H7 (cell line): ENCODE measurements at regions not wholly inside any gene's neighbourhood (a gene's known extent, or its start where the extent isn't known, plus 50 kb on each side); places are given as distances from the start of the nearest gene placed in this dataset.
"Not testable (repeated sequence)": the region's sequence is repeated elsewhere in the genome, so short reads cannot be mapped to it uniquely, and the experiment has no call there.

Experiments
- DNase-seq: peaks from one replicate; pipeline ENCODE4 v3.0.0; 2012
- H3K27me3 ChIP-seq: 2 replicates; pipeline ENCODE4 v1.6.0; 2011; ENCODE audit warnings: mild to moderate bottlenecking, low read length; ENCODE audit not compliant: control insufficient read depth, insufficient read depth
- H3K36me3 ChIP-seq: replicated peaks from 2 replicates; pipeline ENCODE4 v1.5.1; 2011; ENCODE audit warnings: low read length; ENCODE audit not compliant: control insufficient read depth, insufficient read depth
- H3K4me3 ChIP-seq: 2 replicates; pipeline ENCODE4 v1.5.1; 2011; ENCODE audit warnings: low read depth, mild to moderate bottlenecking, control low read depth, low read length, moderate library complexity; ENCODE audit not compliant: insufficient read depth

DNA sequence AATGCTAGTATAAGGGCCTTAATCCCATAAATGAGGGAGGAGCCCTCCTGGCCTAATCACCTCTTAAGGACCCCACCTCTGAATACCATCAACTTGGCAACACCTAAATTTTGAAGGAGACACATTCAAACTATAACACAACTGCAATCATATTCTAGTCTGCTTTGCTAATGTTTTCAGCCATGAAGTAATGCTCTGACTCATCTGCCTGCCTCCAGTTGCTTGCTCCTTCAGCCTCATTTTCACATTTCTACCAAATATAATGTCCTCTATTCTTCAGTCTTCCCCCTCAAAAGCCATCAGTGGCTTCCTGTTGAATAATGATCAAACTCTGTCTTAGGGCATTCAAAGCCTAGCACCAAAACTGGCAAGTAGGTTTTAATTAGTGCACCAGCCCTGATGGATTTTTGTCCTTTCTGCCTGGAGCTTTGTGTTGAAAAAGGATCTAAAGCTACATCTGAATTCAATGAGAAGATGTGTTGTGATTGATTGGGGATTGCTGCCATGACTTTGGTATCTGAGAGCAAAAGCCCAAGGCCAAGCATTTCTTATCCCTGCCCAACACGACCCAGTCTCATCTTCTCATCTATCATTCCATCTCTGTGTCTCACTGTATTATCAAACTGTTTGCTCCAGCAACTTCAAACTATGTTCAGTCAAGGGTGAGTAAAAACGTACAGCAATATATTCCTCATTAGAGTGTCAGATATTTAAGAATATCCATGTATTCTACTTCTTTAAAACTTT is 140.8 kb upstream of the ELAC2 start:
- H3K4me3 ChIP-seq: no peak overlapping the region
- no peaks in the 10 kb centered on the region for H3K27me3 ChIP-seq
- H3K36me3 ChIP-seq: no peaks in the 10 kb centered on the region
- DNase-seq: no peak

DNA sequence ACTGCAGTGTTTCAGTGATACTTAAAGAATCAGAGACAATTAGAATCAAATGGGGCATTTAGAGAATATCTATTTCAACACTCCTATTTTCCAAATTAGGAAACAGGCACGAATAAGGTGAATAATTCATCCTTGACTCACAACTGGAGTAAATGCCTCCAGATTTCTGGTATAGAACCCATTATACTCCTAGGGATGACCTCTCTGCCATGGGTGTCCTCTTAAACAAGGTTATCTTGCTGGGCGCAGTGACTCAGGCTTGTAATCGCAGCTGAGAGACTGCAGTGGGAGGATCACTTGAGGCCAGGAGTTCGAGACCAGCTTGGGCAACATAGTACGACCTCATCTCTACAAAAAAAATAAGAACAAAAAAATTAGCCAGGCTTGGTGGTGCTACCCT is 139.8 kb upstream of the ELAC2 start:
- Histone ChIP-seq H3K4me3 (no peak overlapping the region), H3K27me3 (no peaks in the 10 kb centered on the region), H3K36me3 (no peaks in the 10 kb centered on the region)
- DNase-seq: no peak

DNA sequence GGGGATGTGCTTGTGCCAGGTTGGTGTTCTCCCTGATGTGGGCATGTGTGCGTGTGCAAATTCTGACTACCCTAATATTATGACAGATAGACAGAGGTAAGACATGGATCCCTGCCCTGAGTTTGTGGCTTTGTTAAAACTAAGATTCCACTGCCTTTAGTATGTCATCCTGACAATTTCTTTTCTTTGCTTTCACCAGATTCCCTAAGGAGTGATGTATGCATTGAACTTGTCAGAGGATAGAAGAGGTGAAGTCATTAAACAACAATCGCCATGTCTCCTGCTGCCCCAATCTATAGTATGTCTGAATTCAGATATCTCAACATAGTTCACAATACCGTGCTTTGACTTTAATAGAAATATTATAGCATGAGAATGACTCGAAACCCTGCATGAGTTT is 137.1 kb upstream of the ELAC2 start:
- no peaks in the 10 kb centered on the region for H3K27me3 ChIP-seq
- H3K4me3 ChIP-seq: no peak overlapping the region
- DNase-seq: no peak
- H3K36me3 ChIP-seq: no peaks in the 10 kb centered on the region

DNA sequence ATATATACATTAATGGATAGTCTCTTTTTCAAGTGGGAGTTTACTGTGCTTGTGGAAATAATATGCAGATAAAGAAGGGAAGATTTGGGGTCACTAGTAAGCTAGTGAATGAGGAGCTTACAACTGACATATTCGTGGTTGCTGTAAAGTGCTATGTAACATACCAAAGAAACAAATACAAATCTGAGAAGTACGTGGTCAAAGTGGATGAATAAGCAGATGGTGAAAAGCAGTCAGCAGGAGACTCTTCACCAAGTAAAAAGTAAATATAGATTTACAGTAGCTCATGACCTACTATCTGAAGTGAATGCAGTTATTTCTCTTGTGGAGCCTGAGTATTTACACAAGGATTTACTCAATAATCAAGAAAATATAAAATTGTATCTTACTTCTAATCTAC is 136.6 kb upstream of the ELAC2 start:
- Histone ChIP-seq H3K36me3 (no peaks in the 10 kb centered on the region), H3K27me3 (no peaks in the 10 kb centered on the region), H3K4me3 (no peak overlapping the region)
- no peak for DNase-seq

DNA sequence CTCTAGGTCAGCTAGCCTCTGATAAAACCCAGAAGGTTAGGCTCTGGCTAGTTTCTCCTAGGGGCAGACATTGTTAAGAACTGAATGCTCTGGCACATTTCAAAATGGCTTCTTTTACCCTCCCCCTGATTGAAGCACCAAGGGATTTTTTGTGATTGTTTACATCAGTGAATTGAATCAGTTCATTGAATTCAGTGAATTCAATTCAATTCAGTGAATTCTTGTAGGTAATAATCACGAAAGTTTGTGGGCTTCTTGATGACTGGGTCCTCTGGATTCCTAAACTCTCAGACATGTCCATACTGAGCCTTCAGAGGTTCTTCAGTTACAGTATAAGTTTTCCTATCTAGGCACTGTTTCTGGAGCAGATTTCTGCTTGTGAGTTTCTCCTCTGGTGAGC is 135.2 kb upstream of the ELAC2 start:
- Histone ChIP-seq H3K4me3 (no peak overlapping the region), H3K27me3 (no peaks in the 10 kb centered on the region), H3K36me3 (no peaks in the 10 kb centered on the region)
- DNase-seq: no peak

GRCh38 chr17:13152501-13152900 is 134.7 kb upstream of the ELAC2 start:
- H3K36me3 ChIP-seq: no peaks in the 10 kb centered on the region
- no peaks in the 10 kb centered on the region for H3K27me3 ChIP-seq
- no peak for DNase-seq
- H3K4me3 ChIP-seq: no peak overlapping the region

DNA sequence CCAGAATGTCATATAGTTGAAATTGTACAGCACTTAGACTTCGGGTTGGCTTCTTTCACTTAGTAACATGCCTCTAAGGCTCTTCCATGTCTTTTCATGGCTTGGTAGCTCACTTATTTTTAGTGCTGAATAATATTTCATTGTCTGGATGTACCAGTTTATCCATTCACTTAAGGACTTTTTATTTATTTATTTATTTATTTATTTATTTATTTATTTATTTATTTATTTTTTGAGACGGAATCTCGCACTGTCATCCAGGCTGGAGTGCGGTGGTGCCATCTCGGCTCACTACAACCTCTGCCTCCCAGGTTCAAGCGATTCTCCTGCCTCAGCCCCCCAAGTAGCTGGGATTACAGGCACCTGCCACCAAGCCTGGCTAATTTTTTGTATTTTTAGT is 132.9 kb upstream of the ELAC2 start:
- H3K27me3 ChIP-seq, H3K4me3 ChIP-seq, H3K36me3 ChIP-seq, DNase-seq: not testable (repeated sequence)

DNA sequence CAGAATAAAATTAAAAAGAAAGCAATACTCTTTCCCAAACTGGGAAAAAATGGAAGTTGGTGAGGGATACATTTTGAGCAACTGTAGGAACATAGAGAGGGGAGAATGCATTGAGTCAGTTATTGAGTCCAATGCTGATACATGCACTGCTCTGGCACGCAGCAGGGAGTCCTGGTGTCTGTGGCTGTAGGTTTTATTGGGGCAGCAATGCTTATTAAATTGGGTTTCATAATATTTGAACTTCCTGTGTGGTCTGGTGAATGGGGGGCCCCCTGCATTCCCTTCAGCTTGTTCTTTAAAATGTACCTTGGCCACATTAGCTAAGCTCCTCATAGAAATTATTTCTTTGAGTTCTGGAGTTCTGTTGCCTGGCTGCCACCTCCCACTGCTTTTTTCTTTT is 125.2 kb upstream of the ELAC2 start:
- no peak overlapping the region for H3K4me3 ChIP-seq
- H3K27me3 ChIP-seq: no peaks in the 10 kb centered on the region
- H3K36me3 ChIP-seq: no peaks in the 10 kb centered on the region
- DNase-seq: no peak

DNA sequence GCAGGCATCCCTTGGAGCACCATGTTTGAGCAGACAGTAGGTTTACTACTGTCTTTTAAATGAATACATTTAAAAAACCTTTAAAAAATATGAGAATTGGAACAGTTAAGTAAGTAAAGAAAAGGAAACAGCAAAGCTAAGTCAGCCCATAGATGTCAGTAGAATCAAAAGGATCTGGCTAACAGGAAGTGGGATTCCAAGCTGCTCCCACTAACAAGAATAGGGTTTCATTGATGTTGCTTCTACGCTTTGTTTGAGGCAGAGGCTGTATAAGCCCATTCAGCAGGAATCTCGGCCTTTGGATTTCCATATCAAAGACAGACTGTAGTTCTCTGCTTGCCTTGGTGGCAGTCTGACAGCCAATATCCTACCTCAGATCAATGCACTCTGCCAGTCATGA is 122.9 kb upstream of the ELAC2 start:
- Histone ChIP-seq H3K4me3 (no peak overlapping the region), H3K27me3 (no peaks in the 10 kb centered on the region), H3K36me3 (no peaks in the 10 kb centered on the region)
- DNase-seq: peak; percentile 68

- no peak for DNase-seq
- H3K27me3 ChIP-seq: no peaks in the 10 kb centered on the region
- H3K4me3 ChIP-seq: no peak overlapping the region
- H3K36me3 ChIP-seq: no peaks in the 10 kb centered on the region
Measured at GRCh38 chr17:13135506-13135905, 117.7 kb upstream of the ELAC2 start.

- no peaks in the 10 kb centered on the region for H3K27me3 ChIP-seq
- DNase-seq: no peak
- H3K4me3 ChIP-seq: no peak overlapping the region
- no peaks in the 10 kb centered on the region for H3K36me3 ChIP-seq
Measured at GRCh38 chr17:13134076-13134475, 116.2 kb upstream of the ELAC2 start.

GRCh38 chr17:13131225-13131624 is 113.4 kb upstream of the ELAC2 start:
- DNase-seq: no peak
- no peak overlapping the region for H3K4me3 ChIP-seq
- H3K27me3 ChIP-seq: no peaks in the 10 kb centered on the region
- H3K36me3 ChIP-seq: no peaks in the 10 kb centered on the region

DNA sequence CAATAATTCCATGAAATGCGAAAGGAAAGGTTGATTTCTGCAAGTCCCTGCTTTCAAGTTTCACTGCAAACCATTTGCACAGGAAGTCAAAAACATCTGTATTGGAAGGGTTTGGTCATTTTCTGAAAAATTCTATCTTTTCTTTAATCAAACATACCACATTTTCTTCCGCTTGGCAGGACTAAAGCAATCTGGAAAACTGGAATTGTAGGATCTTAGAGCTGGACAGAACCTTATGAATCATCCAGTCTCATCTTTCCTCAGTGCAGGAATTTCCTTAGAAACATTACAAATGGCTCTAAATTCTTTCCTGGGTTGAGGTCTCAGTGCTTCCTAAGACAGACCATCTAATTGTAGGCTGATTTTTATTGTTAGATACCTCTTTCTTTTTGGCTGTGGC is 111.5 kb upstream of the ELAC2 start:
- DNase-seq: no peak
- Histone ChIP-seq H3K27me3 (no peaks in the 10 kb centered on the region), H3K4me3 (no peak overlapping the region), H3K36me3 (no peaks in the 10 kb centered on the region)

- DNase-seq: no peak
- H3K36me3 ChIP-seq: no peaks in the 10 kb centered on the region
- H3K4me3 ChIP-seq: no peak overlapping the region
- no peaks in the 10 kb centered on the region for H3K27me3 ChIP-seq
Measured at GRCh38 chr17:13128676-13129075, 110.8 kb upstream of the ELAC2 start.

GRCh38 chr17:13127921-13128602 is 110.2 kb upstream of the ELAC2 start:
- no peaks in the 10 kb centered on the region for H3K27me3 ChIP-seq
- DNase-seq: no peak
- no peaks in the 10 kb centered on the region for H3K36me3 ChIP-seq
- H3K4me3 ChIP-seq: no peak overlapping the region
